ENCODE measurements at regions not wholly inside any gene's neighbourhood (a gene's known extent, or its start where the extent isn't known, plus 50 kb on each side); places are given as distances from the start of the nearest gene placed in this dataset.

DNA sequence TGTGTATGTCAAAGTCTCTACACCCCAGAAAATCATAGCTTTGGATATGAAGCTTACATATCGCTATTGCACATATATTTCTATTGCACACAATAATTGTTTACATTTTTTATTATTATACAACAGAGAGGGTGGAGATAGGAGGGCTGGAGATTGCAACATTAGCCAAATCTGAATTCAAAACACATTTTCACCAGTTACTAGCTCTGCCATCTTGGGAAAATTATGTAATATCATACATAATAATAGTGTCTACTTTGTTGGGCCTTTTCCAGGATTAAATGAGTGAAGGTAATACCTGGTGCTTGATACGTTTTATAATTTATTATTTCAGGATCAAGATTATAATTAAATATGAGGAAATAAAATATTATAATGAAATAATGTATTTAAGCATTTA is 507.4 kb upstream of the TBX3 start:
- no peak for TF ChIP-seq MYC (IDR thresholded peaks at IDR 0.05; ENCODE audit: low read depth, low read length)
- TF ChIP-seq POLR2A (IDR thresholded peaks at IDR 0.05; ENCODE audit: extremely low read depth, insufficient read length): no peak
- TF ChIP-seq CTCF (IDR thresholded peaks at IDR 0.05; ENCODE audit: low read depth, low read length): no peak
- TF ChIP-seq MAX (IDR thresholded peaks at IDR 0.05; ENCODE audit: low read depth, low read length): no peak
